ENCODE measurements at regions not wholly inside any gene's neighbourhood (a gene's known extent, or its start where the extent isn't known, plus 50 kb on each side); places are given as distances from the start of the nearest gene placed in this dataset.
"Not testable (repeated sequence)": the region's sequence is repeated elsewhere in the genome, so short reads cannot be mapped to it uniquely, and the experiment has no call there.

DNA sequence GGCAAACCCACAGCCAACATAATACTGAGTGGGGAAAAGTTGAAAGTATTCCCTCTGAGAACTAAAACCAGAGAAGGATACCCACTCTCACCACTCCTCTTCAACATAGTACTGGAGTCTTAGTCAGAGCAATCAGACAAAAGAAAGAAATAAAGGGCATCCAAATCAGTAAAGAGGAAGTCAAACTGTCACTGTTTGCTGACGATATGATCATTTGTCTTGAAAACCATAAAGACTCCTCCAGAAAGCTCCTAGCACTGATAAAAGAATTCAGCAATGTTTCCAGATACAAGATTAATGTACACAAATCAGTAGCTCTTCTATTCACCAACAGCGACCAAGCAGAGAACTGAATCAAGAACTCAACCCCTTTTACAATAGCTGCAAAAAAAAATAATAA lies 64.0 kb upstream of the SSTR4 start:
- DNase-seq = not testable (repeated sequence)

DNA sequence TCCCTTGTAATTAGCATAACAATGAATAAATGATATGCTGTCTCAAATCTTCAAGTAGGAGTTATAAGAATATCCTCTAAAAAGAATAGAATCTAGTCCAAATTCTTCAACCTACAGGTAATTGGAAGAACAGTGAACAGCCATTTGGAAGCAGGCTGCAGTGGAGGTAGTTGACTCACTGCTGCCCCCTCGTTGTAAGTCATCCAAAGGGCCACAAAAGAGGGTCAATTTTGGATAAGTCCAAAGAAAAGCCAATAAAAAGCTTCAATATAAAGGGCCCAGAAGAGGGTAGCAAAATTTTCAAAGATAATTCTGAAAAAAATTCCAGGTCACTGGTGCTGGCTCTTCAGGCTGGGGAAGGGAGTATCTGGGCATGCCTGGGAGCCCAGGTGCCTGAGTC lies 60.8 kb upstream of the SSTR4 start:
- peak; percentile 14 for DNase-seq

DNA sequence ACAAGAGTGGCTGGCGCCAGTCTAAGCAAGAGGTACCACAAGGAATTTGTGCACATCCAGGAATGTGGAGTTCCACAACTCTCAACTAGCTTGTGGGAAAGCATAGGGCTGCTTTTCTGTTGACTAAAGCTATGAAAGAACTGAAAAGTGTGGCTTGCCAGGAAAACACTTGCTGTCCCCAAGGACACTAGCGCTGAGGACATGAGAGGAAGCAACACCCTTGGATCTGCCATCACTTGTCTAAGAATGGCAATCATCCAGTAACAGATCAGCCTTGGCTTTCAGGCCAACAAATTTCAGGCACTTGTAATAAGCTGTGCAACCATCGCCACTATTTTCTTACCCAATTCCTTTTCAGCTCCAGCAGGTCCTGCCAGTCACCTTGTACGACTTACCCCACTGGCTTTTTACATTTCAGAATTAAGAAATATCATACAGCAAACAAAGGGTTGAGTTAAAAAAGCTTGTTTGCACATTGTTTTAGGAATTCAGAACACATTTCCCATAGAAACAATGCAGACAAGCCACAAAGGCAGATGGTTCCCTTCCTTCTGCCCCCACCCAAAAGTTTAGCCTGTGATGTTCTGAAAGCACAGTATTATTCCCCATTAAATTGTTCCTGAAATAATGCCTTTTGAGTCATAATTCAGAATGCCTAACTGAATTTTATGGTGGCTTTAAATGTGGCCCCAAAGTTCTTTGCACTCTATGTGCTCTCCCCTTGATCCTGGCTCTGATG lies 57.9 kb upstream of the SSTR4 start:
- no peak for DNase-seq

DNA sequence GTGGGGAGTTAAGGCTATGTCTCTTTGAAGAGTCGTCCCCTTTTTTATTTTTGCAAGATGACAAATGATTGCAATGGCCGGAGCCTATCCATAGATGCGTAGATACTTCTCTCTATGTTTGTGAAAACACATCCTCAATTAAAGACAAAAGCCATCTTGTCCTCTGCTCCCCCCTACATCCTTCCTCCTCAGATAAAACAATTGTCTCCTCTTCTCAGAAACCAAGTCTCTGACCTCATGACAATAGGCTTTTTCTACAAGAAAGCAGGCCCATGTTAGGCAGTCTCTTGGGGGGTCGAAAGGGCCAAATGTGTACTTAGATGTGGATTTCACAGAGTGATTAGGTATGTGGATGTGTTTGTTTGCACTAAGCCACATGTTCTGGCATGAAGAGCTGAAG lies 51.1 kb upstream of the SSTR4 start:
- no peak for DNase-seq

DNA sequence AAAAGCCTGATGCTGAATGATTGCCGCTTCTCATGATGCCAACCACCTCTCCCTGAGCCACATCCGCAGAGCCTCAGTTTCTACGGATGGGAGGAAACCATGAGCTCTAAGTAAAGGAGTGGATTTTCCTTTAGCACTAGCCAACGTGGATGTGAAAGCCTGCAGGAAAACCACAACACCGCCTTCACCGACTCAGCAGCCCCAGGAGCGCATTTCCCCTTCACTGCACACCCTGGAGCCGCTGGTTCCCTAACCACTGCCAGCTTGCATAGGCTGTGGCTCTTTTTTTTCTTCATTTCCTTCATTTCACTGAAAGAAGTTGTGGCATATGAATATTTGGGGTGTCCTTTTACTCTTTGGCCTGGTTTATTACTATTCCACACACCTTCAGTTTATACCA lies 50.5 kb upstream of the SSTR4 start:
- peak; percentile 17 for DNase-seq

DNA sequence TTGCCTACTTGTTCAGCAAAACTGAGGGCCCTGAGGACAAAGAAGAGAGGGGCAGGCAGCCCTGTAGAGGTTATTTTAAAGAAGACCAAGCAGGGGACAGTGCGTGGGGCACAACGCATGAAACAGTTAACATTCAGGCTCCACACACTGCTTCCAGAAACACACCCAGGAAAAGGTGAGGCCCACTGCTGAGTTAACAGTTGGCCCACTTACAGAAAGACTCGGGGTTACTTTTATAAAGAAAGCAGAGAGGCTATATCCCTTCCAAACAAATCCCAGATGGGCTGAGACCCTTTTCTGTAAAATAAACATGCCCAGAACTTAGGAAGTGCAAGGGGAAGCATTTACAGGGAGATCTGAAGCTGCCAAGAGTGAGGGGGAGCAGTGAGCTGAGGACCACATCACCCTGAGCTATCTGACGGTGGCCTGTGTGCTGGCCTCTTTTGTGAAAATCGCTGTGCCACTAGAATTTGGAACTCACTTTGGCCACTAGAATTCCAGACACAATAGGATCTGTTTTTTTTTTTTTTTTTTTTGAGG lies 49.8 kb upstream of the SSTR4 start:
- DNase-seq = no peak
